ENCODE measurements at regions not wholly inside any gene's neighbourhood (a gene's known extent, or its start where the extent isn't known, plus 50 kb on each side); places are given as distances from the start of the nearest gene placed in this dataset.

- DNase-seq: no peak
- WGBS, 2 donors (ENCODE audit: low coverage in 1 of 2): 0% methylated on average over 1 of the region's 1 CpG
- H3K4me3 ChIP-seq: no peak overlapping the region
- H3K4me1 ChIP-seq: no peaks in the 10 kb centered on the region
- no peak for TF ChIP-seq CTCF (IDR thresholded peaks at IDR 0.05)
- TF ChIP-seq POLR2AphosphoS5 (IDR thresholded peaks at IDR 0.05): no peak
- TF ChIP-seq EP300 (IDR thresholded peaks at IDR 0.05; ENCODE audit: low read depth): no peak
- TF ChIP-seq POLR2A (IDR thresholded peaks at IDR 0.05): no peak
- H3K27ac ChIP-seq: no peak overlapping the region
- H3K27me3 ChIP-seq: no peaks in the 10 kb centered on the region
- in situ Hi-C loops (cut with MboI; ENCODE audit: low pct_ligation_motif_present in 1 of 4, low pct_unique_long_range_greater_than_20kb in 1 of 4, low sequenced_read_pairs in 3 of 4): no loop called here
- H3K36me3 ChIP-seq: no peaks in the 10 kb centered on the region
- intact Hi-C loops (cut with DNase I; ENCODE audit: low total_unique reads): no loop called here
- no peaks in the 10 kb centered on the region for H3K9me3 ChIP-seq
Measured at GRCh38 chr4:66246643-66247042, 576.4 kb upstream of the EPHA5 start.

DNA sequence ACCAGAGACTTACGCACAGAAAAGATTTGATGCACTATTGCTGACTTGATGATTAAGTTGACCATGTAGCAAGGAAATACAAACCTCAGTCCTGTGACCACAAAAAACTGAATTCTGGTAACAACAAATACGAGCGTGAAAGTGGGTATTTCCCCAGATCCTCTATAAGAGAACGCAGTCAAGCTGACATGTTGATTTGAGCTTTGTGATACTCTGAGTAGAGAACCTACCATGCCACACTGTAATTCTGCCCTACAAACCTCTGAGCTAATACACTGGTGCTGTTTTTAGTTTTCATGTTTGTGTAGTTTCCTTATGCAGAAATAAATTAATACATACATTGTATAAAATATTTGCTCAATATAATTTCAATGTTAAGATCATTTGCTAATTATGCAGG lies 565.6 kb upstream of the EPHA5 start:
- TF ChIP-seq CTCF (IDR thresholded peaks at IDR 0.05) (no peak), POLR2A (IDR thresholded peaks at IDR 0.05) (no peak), EP300 (IDR thresholded peaks at IDR 0.05; ENCODE audit: low read depth) (no peak), POLR2AphosphoS5 (IDR thresholded peaks at IDR 0.05) (no peak)
- H3K27ac ChIP-seq: no peak overlapping the region
- WGBS, 2 donors (ENCODE audit: low coverage in 1 of 2): 86 to 88% methylated on average over 4 of the region's 4 CpGs
- H3K4me3 ChIP-seq: no peak overlapping the region
- no peaks in the 10 kb centered on the region for H3K36me3 ChIP-seq
- no peaks in the 10 kb centered on the region for H3K27me3 ChIP-seq
- in situ Hi-C loops (cut with MboI; ENCODE audit: low pct_ligation_motif_present in 1 of 4, low pct_unique_long_range_greater_than_20kb in 1 of 4, low sequenced_read_pairs in 3 of 4): no loop called here
- no peaks in the 10 kb centered on the region for H3K4me1 ChIP-seq
- intact Hi-C loops (cut with DNase I; ENCODE audit: low total_unique reads): no loop called here
- no peak for DNase-seq
- H3K9me3 ChIP-seq: no peaks in the 10 kb centered on the region

GRCh38 chr4:66229885-66230284 lies 559.6 kb upstream of the EPHA5 start:
- no peak for DNase-seq
- H3K4me3 ChIP-seq: no peak overlapping the region
- no peaks in the 10 kb centered on the region for H3K4me1 ChIP-seq
- H3K27ac ChIP-seq: no peak overlapping the region
- 30 to 71% methylated on average over 1 to 2 of the region's 2 CpGs for WGBS, 2 donors (ENCODE audit: low coverage in 1 of 2)
- no peak for TF ChIP-seq EP300 (IDR thresholded peaks at IDR 0.05; ENCODE audit: low read depth)
- TF ChIP-seq CTCF (IDR thresholded peaks at IDR 0.05): no peak
- TF ChIP-seq POLR2A (IDR thresholded peaks at IDR 0.05): no peak
- TF ChIP-seq POLR2AphosphoS5 (IDR thresholded peaks at IDR 0.05): no peak
- in situ Hi-C loops (cut with MboI; ENCODE audit: low pct_ligation_motif_present in 1 of 4, low pct_unique_long_range_greater_than_20kb in 1 of 4, low sequenced_read_pairs in 3 of 4) (no loop called here), intact Hi-C loops (cut with DNase I; ENCODE audit: low total_unique reads) (no loop called here)
- H3K27me3 ChIP-seq: no peaks in the 10 kb centered on the region
- H3K36me3 ChIP-seq: no peaks in the 10 kb centered on the region
- no peaks in the 10 kb centered on the region for H3K9me3 ChIP-seq

DNA sequence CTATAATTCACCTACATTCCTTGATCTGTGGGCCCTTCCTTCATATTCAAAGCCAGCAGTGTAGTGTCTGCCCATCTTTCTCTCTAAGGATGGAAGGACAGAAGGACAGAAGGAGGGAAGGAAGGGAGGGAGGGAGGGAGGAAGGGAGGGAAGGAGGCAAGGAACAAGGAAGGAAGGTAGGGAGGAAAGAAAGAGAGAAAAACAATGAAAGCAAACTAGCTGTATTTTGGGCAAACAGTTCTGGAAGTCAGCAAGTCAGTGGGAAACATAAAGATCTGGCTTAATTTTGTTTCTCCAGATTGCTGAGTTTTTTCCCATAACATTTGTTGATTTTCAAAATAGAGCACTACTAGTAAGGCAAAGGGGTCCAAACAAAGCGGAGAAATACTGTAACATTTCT lies 555.2 kb upstream of the EPHA5 start:
- Histone ChIP-seq H3K27me3 (no peaks in the 10 kb centered on the region), H3K36me3 (no peaks in the 10 kb centered on the region), H3K9me3 (no peaks in the 10 kb centered on the region), H3K4me1 (no peaks in the 10 kb centered on the region), H3K27ac (no peak overlapping the region), H3K4me3 (no peak overlapping the region)
- 88 to 98% methylated on average over 1 of the region's 1 CpG for WGBS, 2 donors (ENCODE audit: low coverage in 1 of 2)
- no peak for DNase-seq
- in situ Hi-C loops (cut with MboI; ENCODE audit: low pct_ligation_motif_present in 1 of 4, low pct_unique_long_range_greater_than_20kb in 1 of 4, low sequenced_read_pairs in 3 of 4) (no loop called here), intact Hi-C loops (cut with DNase I; ENCODE audit: low total_unique reads) (no loop called here)
- TF ChIP-seq POLR2A (IDR thresholded peaks at IDR 0.05) (no peak), POLR2AphosphoS5 (IDR thresholded peaks at IDR 0.05) (no peak), CTCF (IDR thresholded peaks at IDR 0.05) (no peak), EP300 (IDR thresholded peaks at IDR 0.05; ENCODE audit: low read depth) (no peak)
